Neural progenitor cell (in vitro differentiated cells): ENCODE measurements at regions not wholly inside any gene's neighbourhood (a gene's known extent, or its start where the extent isn't known, plus 50 kb on each side); places are given as distances from the start of the nearest gene placed in this dataset.

Experiments
- EZH2 ChIP-seq: fragments of 200-600 bp; sonication (generic); IDR thresholded peaks from 2 replicates; pipeline ENCODE4 v1.6.1; 2017; ENCODE audit warnings: antibody characterized with exemption, mild to moderate bottlenecking, moderate library complexity
- EZH2phosphoT487 ChIP-seq: fragments of 200-600 bp; sonication (generic); IDR thresholded peaks from 2 replicates; pipeline ENCODE4 v1.6.1; 2017; ENCODE audit warnings: antibody characterized with exemption
- TF ChIP-seq, protein P1 (sequence below): fragments of 200-600 bp; sonication (generic); IDR thresholded peaks from 2 replicates; pipeline ENCODE4 v1.5.1; 2017; ENCODE audit warnings: antibody characterized with exemption, mild to moderate bottlenecking

DNA sequence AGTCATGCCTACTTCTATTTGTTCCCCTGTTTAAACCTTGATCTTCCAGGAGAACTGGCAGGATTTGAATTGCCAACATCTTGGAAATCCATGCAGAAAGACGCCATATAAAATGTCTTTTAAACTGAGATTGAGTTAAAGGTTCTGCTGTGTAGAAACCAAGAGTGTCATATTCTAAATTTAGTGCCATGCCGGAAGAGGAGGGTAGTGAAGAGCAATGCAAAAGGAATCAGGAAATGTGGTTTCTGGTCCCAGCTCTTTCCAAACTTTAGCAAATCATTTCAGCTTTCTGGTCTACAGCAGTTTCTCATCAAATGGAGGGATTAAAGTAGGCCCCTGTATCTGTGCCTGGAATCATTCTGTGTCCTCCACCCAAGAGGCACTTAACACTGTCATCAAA, 85.7 kb downstream of the BTG1 start:
- TF ChIP-seq, protein P1, sequence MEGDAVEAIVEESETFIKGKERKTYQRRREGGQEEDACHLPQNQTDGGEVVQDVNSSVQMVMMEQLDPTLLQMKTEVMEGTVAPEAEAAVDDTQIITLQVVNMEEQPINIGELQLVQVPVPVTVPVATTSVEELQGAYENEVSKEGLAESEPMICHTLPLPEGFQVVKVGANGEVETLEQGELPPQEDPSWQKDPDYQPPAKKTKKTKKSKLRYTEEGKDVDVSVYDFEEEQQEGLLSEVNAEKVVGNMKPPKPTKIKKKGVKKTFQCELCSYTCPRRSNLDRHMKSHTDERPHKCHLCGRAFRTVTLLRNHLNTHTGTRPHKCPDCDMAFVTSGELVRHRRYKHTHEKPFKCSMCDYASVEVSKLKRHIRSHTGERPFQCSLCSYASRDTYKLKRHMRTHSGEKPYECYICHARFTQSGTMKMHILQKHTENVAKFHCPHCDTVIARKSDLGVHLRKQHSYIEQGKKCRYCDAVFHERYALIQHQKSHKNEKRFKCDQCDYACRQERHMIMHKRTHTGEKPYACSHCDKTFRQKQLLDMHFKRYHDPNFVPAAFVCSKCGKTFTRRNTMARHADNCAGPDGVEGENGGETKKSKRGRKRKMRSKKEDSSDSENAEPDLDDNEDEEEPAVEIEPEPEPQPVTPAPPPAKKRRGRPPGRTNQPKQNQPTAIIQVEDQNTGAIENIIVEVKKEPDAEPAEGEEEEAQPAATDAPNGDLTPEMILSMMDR, result no peak
- TF ChIP-seq EZH2, result no peak
- no peak for TF ChIP-seq EZH2phosphoT487
